Immature natural killer cell (primary cell): ENCODE measurements at regions not wholly inside any gene's neighbourhood (a gene's known extent, or its start where the extent isn't known, plus 50 kb on each side); places are given as distances from the start of the nearest gene placed in this dataset.
A peak's percentile ranks its signal among the peaks of the same experiment; 100 is the strongest.

Experiments
- DNase-seq, 3 donors: peaks; one replicate each; pipeline ENCODE4 v3.0.0; 2022; ENCODE audit warnings: mixed read lengths in 1 of 3
- H3K27ac Mint-ChIP-seq, 6 donors: one replicate each; pipeline ENCODE4 v1.8.0; 2020; ENCODE audit warnings: mixed read lengths in 6 of 6, mild to moderate bottlenecking in 5 of 6, inconsistent platforms in 4 of 6, moderate library complexity in 3 of 6
- H3K27me3 Mint-ChIP-seq, 3 donors: one replicate each; pipeline ENCODE4 v1.8.0; 2020 to 2021; ENCODE audit warnings: low read depth in 3 of 3, mild to moderate bottlenecking in 3 of 3, mixed read lengths in 3 of 3, moderate library complexity in 3 of 3, inconsistent platforms in 1 of 3
- H3K36me3 Mint-ChIP-seq, 3 donors: one replicate each; pipeline ENCODE4 v1.8.0; 2020; ENCODE audit warnings: mixed read lengths in 3 of 3, inconsistent platforms in 2 of 3, mild to moderate bottlenecking in 2 of 3
- H3K4me1 Mint-ChIP-seq, 2 donors: one replicate each; pipeline ENCODE4 v1.8.0; 2020; ENCODE audit warnings: inconsistent platforms in 2 of 2, mild to moderate bottlenecking in 2 of 2, mixed read lengths in 2 of 2, moderate library complexity in 1 of 2
- H3K4me3 Mint-ChIP-seq, 5 donors: one replicate each; pipeline ENCODE4 v1.8.0; 2020; ENCODE audit warnings: mild to moderate bottlenecking in 5 of 5, mixed read lengths in 5 of 5, inconsistent platforms in 3 of 5, moderate library complexity in 3 of 5
- H3K9me3 Mint-ChIP-seq, 6 donors: one replicate each; pipeline ENCODE4 v1.8.0; 2020; ENCODE audit warnings: mild to moderate bottlenecking in 6 of 6, mixed read lengths in 6 of 6, inconsistent platforms in 4 of 6, moderate library complexity in 3 of 6

- DNase-seq, result no peak
- peaks cover 3 to 4% (median 4%) of the 10 kb centered on the region in 3 donors for H3K27me3 Mint-ChIP-seq
- H3K36me3 Mint-ChIP-seq, result no peaks in the 10 kb centered on the region
- H3K4me1 Mint-ChIP-seq, result no peaks in the 10 kb centered on the region
- H3K27ac Mint-ChIP-seq, result no peak overlapping the region
- no peaks in the 10 kb centered on the region for H3K9me3 Mint-ChIP-seq
- H3K4me3 Mint-ChIP-seq, result no peak overlapping the region
Measured at GRCh38 chr2:37812941-37813730, 112.0 kb upstream of the RMDN2 start.

- Mint-ChIP-seq H3K36me3 (no peaks in the 10 kb centered on the region), H3K27ac (no peak overlapping the region), H3K4me1 (no peaks in the 10 kb centered on the region), H3K27me3 (peaks cover 2 to 4% (median 3%) of the 10 kb centered on the region in 3 donors), H3K9me3 (peaks cover 0 to 2% (median 0%) of the 10 kb centered on the region in 6 donors), H3K4me3 (no peak overlapping the region)
- DNase-seq, result no peak
Measured at GRCh38 chr2:37816036-37816435, 109.1 kb upstream of the RMDN2 start.

- H3K4me1 Mint-ChIP-seq, result no peaks in the 10 kb centered on the region
- H3K27ac Mint-ChIP-seq, result no peak overlapping the region
- H3K9me3 Mint-ChIP-seq, result peaks cover 0 to 2% (median 0%) of the 10 kb centered on the region in 6 donors
- DNase-seq, result no peak
- no peak overlapping the region for H3K4me3 Mint-ChIP-seq
- no peaks in the 10 kb centered on the region for H3K36me3 Mint-ChIP-seq
- H3K27me3 Mint-ChIP-seq, result peaks cover under 1 to 4% (median 3%) of the 10 kb centered on the region in 3 donors
Measured at GRCh38 chr2:37816686-37817085, 108.4 kb upstream of the RMDN2 start.

- Mint-ChIP-seq H3K27me3 (peaks cover 3 to 4% (median 3%) of the 10 kb centered on the region in 3 donors), H3K9me3 (peaks cover 0 to 2% (median 0%) of the 10 kb centered on the region in 6 donors), H3K36me3 (no peaks in the 10 kb centered on the region), H3K4me3 (no peak overlapping the region), H3K4me1 (peaks cover 8 to 11% of the 10 kb centered on the region in 2 donors), H3K27ac (no peak overlapping the region)
- DNase-seq, result no peak
Measured at GRCh38 chr2:37819186-37819585, 105.9 kb upstream of the RMDN2 start.

GRCh38 chr2:37820471-37820986 lies 104.6 kb upstream of the RMDN2 start:
- Mint-ChIP-seq H3K27ac (no peak overlapping the region), H3K27me3 (peaks cover 3 to 4% (median 3%) of the 10 kb centered on the region in 3 donors), H3K9me3 (peaks cover 0 to 2% (median 0%) of the 10 kb centered on the region in 6 donors), H3K4me1 (peaks cover 9 to 11% of the 10 kb centered on the region in 2 donors), H3K4me3 (no peak overlapping the region), H3K36me3 (no peaks in the 10 kb centered on the region)
- no peak for DNase-seq

- H3K4me3 Mint-ChIP-seq, result no peak overlapping the region
- H3K9me3 Mint-ChIP-seq, result peaks cover 0 to 2% (median 0%) of the 10 kb centered on the region in 6 donors
- H3K27ac Mint-ChIP-seq, result no peak overlapping the region
- no peaks in the 10 kb centered on the region for H3K36me3 Mint-ChIP-seq
- no peak for DNase-seq
- peaks cover 0 to 6% (median 0%) of the 10 kb centered on the region in 3 donors for H3K27me3 Mint-ChIP-seq
- H3K4me1 Mint-ChIP-seq, result peaks cover 28 to 31% of the 10 kb centered on the region in 2 donors
Measured at GRCh38 chr2:37825586-37825985, 99.5 kb upstream of the RMDN2 start.

GRCh38 chr2:37826611-37827010 lies 98.5 kb upstream of the RMDN2 start:
- no peak for DNase-seq
- peaks cover 0 to 10% (median 0%) of the 10 kb centered on the region in 3 donors for H3K27me3 Mint-ChIP-seq
- H3K27ac Mint-ChIP-seq, result no peak overlapping the region
- H3K9me3 Mint-ChIP-seq, result no peaks in the 10 kb centered on the region
- peaks cover 28 to 31% of the 10 kb centered on the region in 2 donors for H3K4me1 Mint-ChIP-seq
- no peaks in the 10 kb centered on the region for H3K36me3 Mint-ChIP-seq
- H3K4me3 Mint-ChIP-seq, result no peak overlapping the region

GRCh38 chr2:37827455-37827854 lies 97.6 kb upstream of the RMDN2 start:
- Mint-ChIP-seq H3K27ac (no peak overlapping the region), H3K27me3 (peaks cover 0 to 10% (median 0%) of the 10 kb centered on the region in 3 donors), H3K4me3 (no peak overlapping the region), H3K4me1 (peaks cover 29 to 31% of the 10 kb centered on the region in 2 donors), H3K9me3 (no peaks in the 10 kb centered on the region), H3K36me3 (no peaks in the 10 kb centered on the region)
- DNase-seq, result no peak

GRCh38 chr2:37827911-37828511 lies 97.1 kb upstream of the RMDN2 start:
- Mint-ChIP-seq H3K4me3 (no peak overlapping the region), H3K9me3 (no peaks in the 10 kb centered on the region), H3K4me1 (peaks cover 24 to 28% of the 10 kb centered on the region in 2 donors), H3K27ac (peak overlapping the region in 1 of 6 donors; percentile 12), H3K36me3 (no peaks in the 10 kb centered on the region), H3K27me3 (peaks cover 0 to 7% (median 0%) of the 10 kb centered on the region in 3 donors)
- DNase-seq, result no peak

GRCh38 chr2:37829202-37829601 lies 95.9 kb upstream of the RMDN2 start:
- Mint-ChIP-seq H3K9me3 (no peaks in the 10 kb centered on the region), H3K4me1 (peaks cover 22 to 25% of the 10 kb centered on the region in 2 donors), H3K27ac (no peak overlapping the region), H3K36me3 (no peaks in the 10 kb centered on the region), H3K4me3 (no peak overlapping the region), H3K27me3 (peaks cover 0 to 7% (median 0%) of the 10 kb centered on the region in 3 donors)
- DNase-seq, result no peak

- Mint-ChIP-seq H3K4me3 (no peak overlapping the region), H3K36me3 (no peaks in the 10 kb centered on the region), H3K9me3 (no peaks in the 10 kb centered on the region), H3K27ac (no peak overlapping the region), H3K4me1 (peaks cover 22 to 25% of the 10 kb centered on the region in 2 donors), H3K27me3 (peaks cover 0 to 7% (median 0%) of the 10 kb centered on the region in 3 donors)
- DNase-seq, result no peak
Measured at GRCh38 chr2:37829616-37830395, 95.3 kb upstream of the RMDN2 start.

GRCh38 chr2:37830636-37831035 lies 94.5 kb upstream of the RMDN2 start:
- H3K9me3 Mint-ChIP-seq, result no peaks in the 10 kb centered on the region
- H3K27me3 Mint-ChIP-seq, result peaks cover 0 to 7% (median 0%) of the 10 kb centered on the region in 3 donors
- peaks cover 20 to 25% of the 10 kb centered on the region in 2 donors for H3K4me1 Mint-ChIP-seq
- H3K27ac Mint-ChIP-seq, result no peak overlapping the region
- no peak overlapping the region for H3K4me3 Mint-ChIP-seq
- DNase-seq, result no peak
- H3K36me3 Mint-ChIP-seq, result no peaks in the 10 kb centered on the region

GRCh38 chr2:37831081-37831780 lies 93.9 kb upstream of the RMDN2 start:
- Mint-ChIP-seq H3K9me3 (no peaks in the 10 kb centered on the region), H3K4me3 (no peak overlapping the region), H3K27ac (no peak overlapping the region), H3K27me3 (peaks cover 0 to 7% (median 0%) of the 10 kb centered on the region in 3 donors), H3K36me3 (no peaks in the 10 kb centered on the region), H3K4me1 (peaks cover 14 to 25% of the 10 kb centered on the region in 2 donors)
- no peak for DNase-seq
